ENCODE measurements at regions not wholly inside any gene's neighbourhood (a gene's known extent, or its start where the extent isn't known, plus 50 kb on each side); places are given as distances from the start of the nearest gene placed in this dataset.

- H3K27me3 ChIP-seq (ENCODE audit: control insufficient read depth, insufficient read depth, low read length) = no peaks in the 10 kb centered on the region
- H3K36me3 ChIP-seq (ENCODE audit: control insufficient read depth, insufficient read depth, low read length) = no peaks in the 10 kb centered on the region
- DNase-seq (ENCODE audit: low read depth) = no peak
- no peak overlapping the region for H3K4me3 ChIP-seq (ENCODE audit: low read depth, low read length)
- TF ChIP-seq CTCF (IDR thresholded peaks at IDR 0.05; ENCODE audit: insufficient read depth, low read length, poor library complexity, severe bottlenecking) = no peak
Observed at GRCh38 chr10:18968159-18968558, 80.4 kb upstream of the MALRD1 start.

GRCh38 chr10:18976696-18977251 lies 71.8 kb upstream of the MALRD1 start:
- no peak for DNase-seq (ENCODE audit: low read depth)
- Histone ChIP-seq H3K36me3 (ENCODE audit: control insufficient read depth, insufficient read depth, low read length) (no peaks in the 10 kb centered on the region), H3K4me3 (ENCODE audit: low read depth, low read length) (no peak overlapping the region), H3K27me3 (ENCODE audit: control insufficient read depth, insufficient read depth, low read length) (no peaks in the 10 kb centered on the region)
- TF ChIP-seq CTCF (IDR thresholded peaks at IDR 0.05; ENCODE audit: insufficient read depth, low read length, poor library complexity, severe bottlenecking) = no peak

GRCh38 chr10:18980089-18980629 lies 68.4 kb upstream of the MALRD1 start:
- no peak overlapping the region for H3K4me3 ChIP-seq (ENCODE audit: low read depth, low read length)
- no peak for DNase-seq (ENCODE audit: low read depth)
- H3K27me3 ChIP-seq (ENCODE audit: control insufficient read depth, insufficient read depth, low read length) = no peaks in the 10 kb centered on the region
- H3K36me3 ChIP-seq (ENCODE audit: control insufficient read depth, insufficient read depth, low read length) = no peaks in the 10 kb centered on the region
- TF ChIP-seq CTCF (IDR thresholded peaks at IDR 0.05; ENCODE audit: insufficient read depth, low read length, poor library complexity, severe bottlenecking) = no peak

- no peak for TF ChIP-seq CTCF (IDR thresholded peaks at IDR 0.05; ENCODE audit: insufficient read depth, low read length, poor library complexity, severe bottlenecking)
Observed at GRCh38 chr10:18984531-18984930, 64.1 kb upstream of the MALRD1 start.

GRCh38 chr10:18988338-18988737 lies 60.3 kb upstream of the MALRD1 start:
- Histone ChIP-seq H3K4me3 (ENCODE audit: low read depth, low read length) (no peak overlapping the region), H3K36me3 (ENCODE audit: control insufficient read depth, insufficient read depth, low read length) (no peaks in the 10 kb centered on the region), H3K27me3 (ENCODE audit: control insufficient read depth, insufficient read depth, low read length) (no peaks in the 10 kb centered on the region)
- no peak for TF ChIP-seq CTCF (IDR thresholded peaks at IDR 0.05; ENCODE audit: insufficient read depth, low read length, poor library complexity, severe bottlenecking)
- no peak for DNase-seq (ENCODE audit: low read depth)

More at GRCh38 chr10:18984531-18984930, 64.1 kb upstream of the MALRD1 start:
- Histone ChIP-seq H3K4me3 (ENCODE audit: low read depth, low read length) (no peak overlapping the region), H3K36me3 (ENCODE audit: control insufficient read depth, insufficient read depth, low read length) (no peaks in the 10 kb centered on the region), H3K27me3 (ENCODE audit: control insufficient read depth, insufficient read depth, low read length) (no peaks in the 10 kb centered on the region)
- DNase-seq (ENCODE audit: low read depth) = no peak
